Liver (tissue), 8 donors: ENCODE measurements at regions not wholly inside any gene's neighbourhood (a gene's known extent, or its start where the extent isn't known, plus 50 kb on each side); places are given as distances from the start of the nearest gene placed in this dataset.

Source experiments
- DNase-seq: peaks from one replicate; pipeline ENCODE4 v3.0.0-alpha.2; 2017; ENCODE audit warnings: low spot score
- H3K27ac ChIP-seq, 2 donors: one replicate each; pipeline ENCODE4 v1.7.0; 2013; ENCODE audit warnings: inconsistent platforms in 2 of 2, low read length in 2 of 2, control low read depth in 1 of 2, low read depth in 1 of 2, mild to moderate bottlenecking in 1 of 2
- H3K27me3 ChIP-seq, 4 donors: one replicate each; pipeline versions ENCODE4 v1.6.1 to v1.7.0; 2013; ENCODE audit warnings: low read length in 3 of 4, inconsistent platforms in 1 of 4, mild to moderate bottlenecking in 1 of 4, moderate library complexity in 1 of 4; ENCODE audit not compliant: control insufficient read depth in 4 of 4, insufficient read depth in 4 of 4
- H3K36me3 ChIP-seq, 4 donors: one replicate each; pipeline versions ENCODE4 v1.6.1 to v1.7.0; 2013; ENCODE audit warnings: low read length in 3 of 4, mild to moderate bottlenecking in 3 of 4, low read depth in 1 of 4, moderate library complexity in 1 of 4; ENCODE audit not compliant: control insufficient read depth in 4 of 4, insufficient read depth in 3 of 4
- H3K4me1 ChIP-seq, 4 donors: one replicate each; pipeline versions ENCODE4 v1.6.1 to v1.7.0; 2013; ENCODE audit warnings: low read length in 3 of 4, mild to moderate bottlenecking in 3 of 4, moderate library complexity in 1 of 4; ENCODE audit not compliant: control insufficient read depth in 4 of 4, insufficient read depth in 4 of 4
- H3K4me3 ChIP-seq, 3 donors: one replicate each; pipeline versions ENCODE4 v1.6.1 to v1.7.0; 2013; ENCODE audit warnings: low read length in 3 of 3, control low read depth in 1 of 3, low read depth in 1 of 3, mild to moderate bottlenecking in 1 of 3
- H3K9ac ChIP-seq, 2 donors: one replicate each; pipeline ENCODE4 v1.7.0; 2013; ENCODE audit warnings: low read length in 2 of 2, mild to moderate bottlenecking in 2 of 2, moderate library complexity in 2 of 2, control low read depth in 1 of 2, low read depth in 1 of 2
- H3K9me3 ChIP-seq, 4 donors: one replicate each; pipeline versions ENCODE4 v1.6.1 to v1.7.0; 2013; ENCODE audit warnings: low read length in 3 of 4; ENCODE audit not compliant: control insufficient read depth in 4 of 4
- ATF3 ChIP-seq: IDR thresholded peaks from 2 replicates; pipeline ENCODE4 v1.6.1; 2016; ENCODE audit warnings: antibody characterized with exemption
- EGR1 ChIP-seq, 2 donors: IDR thresholded peaks; 2 replicates each; pipeline ENCODE4 v1.6.1; 2016 to 2018; ENCODE audit warnings: antibody characterized with exemption in 2 of 2, low read depth in 2 of 2
- FOXA1 ChIP-seq: IDR thresholded peaks from 2 replicates; pipeline ENCODE4 v1.6.1; 2016; ENCODE audit warnings: antibody characterized with exemption
- FOXA2 ChIP-seq: IDR thresholded peaks from 2 replicates; pipeline ENCODE4 v1.6.1; 2016; ENCODE audit warnings: antibody characterized with exemption
- GABPA ChIP-seq, 2 donors: IDR thresholded peaks in 1 of 2; conservative IDR thresholded peaks in 1 of 2; 2 replicates each; pipeline ENCODE4 v1.6.1; 2016; ENCODE audit warnings: antibody characterized with exemption in 2 of 2, mild to moderate bottlenecking in 1 of 2, moderate library complexity in 1 of 2
- HNF4A ChIP-seq, 2 donors: conservative IDR thresholded peaks; 2 replicates each; pipeline ENCODE4 v1.6.1; 2016; ENCODE audit warnings: antibody characterized with exemption in 2 of 2, mild to moderate bottlenecking in 2 of 2
- HNF4G ChIP-seq: IDR thresholded peaks from 2 replicates; pipeline ENCODE4 v1.6.1; 2016; ENCODE audit warnings: antibody characterized with exemption
- JUND ChIP-seq, 2 donors: IDR thresholded peaks; 2 replicates each; pipeline ENCODE4 v1.6.1; 2016; ENCODE audit warnings: antibody characterized with exemption in 2 of 2
- MAX ChIP-seq: IDR thresholded peaks from 2 replicates; pipeline ENCODE4 v1.6.1; 2016; ENCODE audit warnings: antibody characterized with exemption
- NR2F2 ChIP-seq: IDR thresholded peaks from 2 replicates; pipeline ENCODE4 v1.6.1; 2016; ENCODE audit warnings: antibody characterized with exemption
- RAD21 ChIP-seq, 2 donors: IDR thresholded peaks; 2 replicates each; pipeline ENCODE4 v1.6.1; 2016; ENCODE audit warnings: antibody characterized with exemption in 2 of 2, mild to moderate bottlenecking in 2 of 2
- REST ChIP-seq: IDR thresholded peaks from 2 replicates; pipeline ENCODE4 v1.6.1; 2016; ENCODE audit warnings: antibody characterized with exemption, mild to moderate bottlenecking
- RXRA ChIP-seq, 2 donors: IDR thresholded peaks; 2 replicates each; pipeline ENCODE4 v1.6.1; 2017 to 2018; ENCODE audit warnings: antibody characterized with exemption in 2 of 2, mild to moderate bottlenecking in 1 of 2
- SP1 ChIP-seq: IDR thresholded peaks from 2 replicates; pipeline ENCODE4 v1.6.1; 2018; ENCODE audit warnings: antibody characterized with exemption, mild to moderate bottlenecking
- TAF1 ChIP-seq: conservative IDR thresholded peaks from 2 replicates; pipeline ENCODE4 v1.6.1; 2016; ENCODE audit warnings: antibody characterized with exemption, mild to moderate bottlenecking
- YY1 ChIP-seq: IDR thresholded peaks from 2 replicates; pipeline ENCODE4 v1.6.1; 2016; ENCODE audit warnings: antibody characterized with exemption, mild to moderate bottlenecking
- WGBS: extraction: QIAGEN DNeasy Blood & Tissue Kit; methylation state at CpG from one replicate; pipeline ENCODE4 v1.1.7; 2013; 5-methylcytosine and 5-hydroxymethylcytosine counted together
- TF ChIP-seq, protein P1 (sequence below): IDR thresholded peaks from 2 replicates; pipeline ENCODE4 v1.6.1; 2016; ENCODE audit warnings: antibody characterized with exemption
- TF ChIP-seq, protein P2 (sequence below): fragments of 150-350 bp; IDR thresholded peaks from 2 replicates; pipeline ENCODE4 v1.5.1; 2017; ENCODE audit warnings: improper control_type of control experiment, low read depth, low read length; ENCODE audit not compliant: missing input control
- donor health status: healthy.
- donor health status: healthy.
- donor health status: healthy.
- donor health status: healthy.
- donor health status: healthy.

DNA sequence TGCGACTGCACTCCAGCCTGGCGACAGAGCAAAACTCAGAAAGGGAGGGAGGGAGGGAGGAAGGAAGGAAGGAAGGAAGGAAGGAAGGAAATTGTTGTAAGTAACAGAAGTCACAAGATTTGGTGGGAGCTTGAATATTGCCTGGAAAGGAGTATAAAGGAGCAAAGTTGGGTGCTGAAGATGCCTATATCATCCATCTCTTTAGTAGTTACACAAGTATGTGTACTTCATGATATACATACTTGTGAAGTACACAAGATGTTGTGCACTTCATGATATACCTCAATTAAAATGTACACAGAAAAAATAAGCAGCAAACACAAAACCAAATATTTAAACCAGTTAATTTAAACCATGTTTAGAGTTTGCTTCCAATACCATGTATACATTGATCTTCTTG lies 1223.8 kb downstream of the SORCS3 start:
- Histone ChIP-seq H3K4me1 (no peaks in the 10 kb centered on the region), H3K9me3 (no peaks in the 10 kb centered on the region), H3K4me3 (no peak overlapping the region), H3K27ac (no peak overlapping the region), H3K36me3 (no peaks in the 10 kb centered on the region), H3K27me3 (no peaks in the 10 kb centered on the region), H3K9ac (no peak overlapping the region)
- no peak for TF ChIP-seq FOXA2
- TF ChIP-seq MAX, result no peak
- TF ChIP-seq RAD21 (IDR thresholded peaks at IDR 0.05), result no peak
- TF ChIP-seq NR2F2, result no peak
- TF ChIP-seq RXRA (IDR thresholded peaks at IDR 0.05), result no peak
- TF ChIP-seq SP1, result no peak
- TF ChIP-seq JUND (IDR thresholded peaks at IDR 0.05), result no peak
- TF ChIP-seq ATF3, result no peak
- TF ChIP-seq GABPA (IDR thresholded peaks at IDR 0.05 in 1 of 2, conservative IDR thresholded peaks at IDR 0.05 in 1 of 2), result no peak
- no peak for TF ChIP-seq HNF4A (conservative IDR thresholded peaks at IDR 0.05)
- TF ChIP-seq EGR1 (IDR thresholded peaks at IDR 0.05; ENCODE audit: low read depth in 2 of 2), result no peak
- TF ChIP-seq FOXA1, result no peak
- no peak for DNase-seq
- 75% methylated on average over 2 of the region's 2 CpGs for WGBS

DNA sequence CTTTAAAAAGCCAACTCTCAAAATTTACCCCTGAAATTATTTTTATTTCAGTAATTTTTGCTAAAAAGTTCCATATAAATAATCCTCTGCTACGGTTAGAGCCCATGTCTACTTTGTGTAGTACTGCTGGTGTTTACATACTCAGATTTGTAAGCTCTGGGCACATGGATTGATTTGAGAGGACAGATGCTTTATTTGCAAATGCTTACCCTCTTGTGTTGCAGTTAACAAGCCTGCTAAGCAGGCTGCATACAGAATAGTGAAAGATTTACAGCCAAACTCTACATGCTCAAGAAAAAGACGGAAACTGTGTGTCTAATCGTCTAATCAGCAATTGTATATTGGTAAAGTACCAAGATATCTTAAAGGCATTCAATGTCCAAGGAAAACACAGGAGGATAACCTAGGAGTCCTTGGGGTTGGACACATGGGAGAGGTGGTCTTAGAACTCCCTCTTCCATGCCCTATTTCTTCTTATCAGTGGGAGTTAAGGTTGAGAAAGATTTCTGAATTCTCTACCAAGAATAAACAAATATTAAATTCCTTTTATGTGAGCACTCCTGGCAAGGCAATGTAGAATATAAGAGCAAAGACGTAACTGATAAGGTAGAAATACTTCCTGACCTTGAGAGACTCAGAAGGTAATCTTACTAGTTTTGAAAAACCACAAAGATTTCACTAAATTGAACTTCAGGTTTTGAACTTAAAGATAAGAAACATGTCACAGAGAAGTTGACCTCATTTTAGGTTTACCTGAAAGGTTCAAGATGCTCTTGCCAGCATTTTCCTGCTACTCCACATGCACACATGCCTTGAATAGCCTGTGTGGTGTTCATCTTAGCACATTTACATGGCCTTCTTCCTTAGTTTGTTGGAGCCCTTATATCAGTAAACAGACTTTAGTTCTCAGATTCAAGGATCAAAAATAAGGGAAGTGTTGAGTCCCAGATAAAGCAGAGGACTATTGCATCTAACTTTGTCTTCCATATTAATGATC lies 1216.5 kb downstream of the SORCS3 start:
- Histone ChIP-seq H3K27me3 (no peaks in the 10 kb centered on the region), H3K9me3 (peaks cover 0 to 4% (median 0%) of the 10 kb centered on the region in 4 donors), H3K27ac (no peak overlapping the region), H3K36me3 (no peaks in the 10 kb centered on the region), H3K4me3 (no peak overlapping the region), H3K9ac (no peak overlapping the region), H3K4me1 (no peaks in the 10 kb centered on the region)
- DNase-seq, result no peak
- no peak for TF ChIP-seq SP1
- no peak for TF ChIP-seq ATF3
- no peak for TF ChIP-seq GABPA (IDR thresholded peaks at IDR 0.05 in 1 of 2, conservative IDR thresholded peaks at IDR 0.05 in 1 of 2)
- no peak for TF ChIP-seq JUND (IDR thresholded peaks at IDR 0.05)
- TF ChIP-seq FOXA2, result no peak
- TF ChIP-seq FOXA1, result no peak
- TF ChIP-seq, protein P1, sequence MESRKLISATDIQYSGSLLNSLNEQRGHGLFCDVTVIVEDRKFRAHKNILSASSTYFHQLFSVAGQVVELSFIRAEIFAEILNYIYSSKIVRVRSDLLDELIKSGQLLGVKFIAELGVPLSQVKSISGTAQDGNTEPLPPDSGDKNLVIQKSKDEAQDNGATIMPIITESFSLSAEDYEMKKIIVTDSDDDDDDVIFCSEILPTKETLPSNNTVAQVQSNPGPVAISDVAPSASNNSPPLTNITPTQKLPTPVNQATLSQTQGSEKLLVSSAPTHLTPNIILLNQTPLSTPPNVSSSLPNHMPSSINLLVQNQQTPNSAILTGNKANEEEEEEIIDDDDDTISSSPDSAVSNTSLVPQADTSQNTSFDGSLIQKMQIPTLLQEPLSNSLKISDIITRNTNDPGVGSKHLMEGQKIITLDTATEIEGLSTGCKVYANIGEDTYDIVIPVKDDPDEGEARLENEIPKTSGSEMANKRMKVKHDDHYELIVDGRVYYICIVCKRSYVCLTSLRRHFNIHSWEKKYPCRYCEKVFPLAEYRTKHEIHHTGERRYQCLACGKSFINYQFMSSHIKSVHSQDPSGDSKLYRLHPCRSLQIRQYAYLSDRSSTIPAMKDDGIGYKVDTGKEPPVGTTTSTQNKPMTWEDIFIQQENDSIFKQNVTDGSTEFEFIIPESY, result no peak
- TF ChIP-seq RXRA (IDR thresholded peaks at IDR 0.05), result no peak
- no peak for TF ChIP-seq REST
- no peak for TF ChIP-seq YY1
- TF ChIP-seq, protein P2, sequence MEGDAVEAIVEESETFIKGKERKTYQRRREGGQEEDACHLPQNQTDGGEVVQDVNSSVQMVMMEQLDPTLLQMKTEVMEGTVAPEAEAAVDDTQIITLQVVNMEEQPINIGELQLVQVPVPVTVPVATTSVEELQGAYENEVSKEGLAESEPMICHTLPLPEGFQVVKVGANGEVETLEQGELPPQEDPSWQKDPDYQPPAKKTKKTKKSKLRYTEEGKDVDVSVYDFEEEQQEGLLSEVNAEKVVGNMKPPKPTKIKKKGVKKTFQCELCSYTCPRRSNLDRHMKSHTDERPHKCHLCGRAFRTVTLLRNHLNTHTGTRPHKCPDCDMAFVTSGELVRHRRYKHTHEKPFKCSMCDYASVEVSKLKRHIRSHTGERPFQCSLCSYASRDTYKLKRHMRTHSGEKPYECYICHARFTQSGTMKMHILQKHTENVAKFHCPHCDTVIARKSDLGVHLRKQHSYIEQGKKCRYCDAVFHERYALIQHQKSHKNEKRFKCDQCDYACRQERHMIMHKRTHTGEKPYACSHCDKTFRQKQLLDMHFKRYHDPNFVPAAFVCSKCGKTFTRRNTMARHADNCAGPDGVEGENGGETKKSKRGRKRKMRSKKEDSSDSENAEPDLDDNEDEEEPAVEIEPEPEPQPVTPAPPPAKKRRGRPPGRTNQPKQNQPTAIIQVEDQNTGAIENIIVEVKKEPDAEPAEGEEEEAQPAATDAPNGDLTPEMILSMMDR, result no peak
- TF ChIP-seq MAX, result no peak
- TF ChIP-seq NR2F2, result no peak
- TF ChIP-seq HNF4G, result no peak
- no peak for TF ChIP-seq TAF1
- no peak for TF ChIP-seq RAD21 (IDR thresholded peaks at IDR 0.05)
- TF ChIP-seq HNF4A (conservative IDR thresholded peaks at IDR 0.05), result no peak
- no peak for TF ChIP-seq EGR1 (IDR thresholded peaks at IDR 0.05; ENCODE audit: low read depth in 2 of 2)
- WGBS, result 53% methylated on average over 4 of the region's 4 CpGs
